Calu3 (cell line): ENCODE measurements at regions not wholly inside any gene's neighbourhood (a gene's known extent, or its start where the extent isn't known, plus 50 kb on each side); places are given as distances from the start of the nearest gene placed in this dataset.
A peak's percentile ranks its signal among the peaks of the same experiment; 100 is the strongest.
"Not testable (repeated sequence)": the region's sequence is repeated elsewhere in the genome, so short reads cannot be mapped to it uniquely, and the experiment has no call there.

ENCODE experiments used
- BruUV-seq: library from RNA; stranded (reverse); fragments of 400-500 nt; replicated peaks from 2 replicates; lab custom pipeline; 2021; lab: Mats Ljungman, UMichigan
- CTCF ChIA-PET: fragments of 300-600 bp; sonication (Branson Sonifier 250); formaldehyde crosslinking; loops from one replicate; lab custom pipeline; 2022; ENCODE audit warnings: antibody characterized with exemption; lab: Charles Lee
- DNase-seq: peaks from one replicate; pipeline ENCODE4 v3.0.0; 2022
- H3K27ac Mint-ChIP-seq: one replicate; pipeline ENCODE4 v1.8.0; 2022; ENCODE audit warnings: mixed read lengths; ENCODE audit not compliant: unreplicated experiment
- H3K27me3 Mint-ChIP-seq: one replicate; pipeline ENCODE4 v1.8.0; 2022; ENCODE audit warnings: mixed read lengths; ENCODE audit not compliant: unreplicated experiment
- H3K36me3 Mint-ChIP-seq: one replicate; pipeline ENCODE4 v1.8.0; 2022; ENCODE audit warnings: mild to moderate bottlenecking, moderate library complexity, mixed read lengths; ENCODE audit not compliant: insufficient read depth, unreplicated experiment
- H3K4me1 Mint-ChIP-seq: one replicate; pipeline ENCODE4 v1.8.0; 2022; ENCODE audit warnings: mild to moderate bottlenecking, low read depth, mixed read lengths; ENCODE audit not compliant: unreplicated experiment
- H3K4me3 Mint-ChIP-seq: one replicate; pipeline ENCODE4 v1.8.0; 2022; ENCODE audit warnings: mild to moderate bottlenecking, low read depth, moderate library complexity, mixed read lengths; ENCODE audit not compliant: unreplicated experiment
- H3K9me3 Mint-ChIP-seq: one replicate; pipeline ENCODE4 v1.8.0; 2022; ENCODE audit warnings: low read depth, mixed read lengths; ENCODE audit not compliant: unreplicated experiment
- intact Hi-C: fragments of 100-400 bp; cut with micrococcal nuclease; formaldehyde crosslinking; loops from one replicate; pipeline ENCODE4 v1.10.0; 2022; ENCODE audit not compliant: unreplicated experiment
- TF ChIP-seq, protein P1 (sequence below): fragments of 200-600 bp; IDR thresholded peaks from one replicate; pipeline ENCODE4 v1.8.0; 2022; ENCODE audit warnings: antibody characterized with exemption; ENCODE audit not compliant: unreplicated experiment

DNA sequence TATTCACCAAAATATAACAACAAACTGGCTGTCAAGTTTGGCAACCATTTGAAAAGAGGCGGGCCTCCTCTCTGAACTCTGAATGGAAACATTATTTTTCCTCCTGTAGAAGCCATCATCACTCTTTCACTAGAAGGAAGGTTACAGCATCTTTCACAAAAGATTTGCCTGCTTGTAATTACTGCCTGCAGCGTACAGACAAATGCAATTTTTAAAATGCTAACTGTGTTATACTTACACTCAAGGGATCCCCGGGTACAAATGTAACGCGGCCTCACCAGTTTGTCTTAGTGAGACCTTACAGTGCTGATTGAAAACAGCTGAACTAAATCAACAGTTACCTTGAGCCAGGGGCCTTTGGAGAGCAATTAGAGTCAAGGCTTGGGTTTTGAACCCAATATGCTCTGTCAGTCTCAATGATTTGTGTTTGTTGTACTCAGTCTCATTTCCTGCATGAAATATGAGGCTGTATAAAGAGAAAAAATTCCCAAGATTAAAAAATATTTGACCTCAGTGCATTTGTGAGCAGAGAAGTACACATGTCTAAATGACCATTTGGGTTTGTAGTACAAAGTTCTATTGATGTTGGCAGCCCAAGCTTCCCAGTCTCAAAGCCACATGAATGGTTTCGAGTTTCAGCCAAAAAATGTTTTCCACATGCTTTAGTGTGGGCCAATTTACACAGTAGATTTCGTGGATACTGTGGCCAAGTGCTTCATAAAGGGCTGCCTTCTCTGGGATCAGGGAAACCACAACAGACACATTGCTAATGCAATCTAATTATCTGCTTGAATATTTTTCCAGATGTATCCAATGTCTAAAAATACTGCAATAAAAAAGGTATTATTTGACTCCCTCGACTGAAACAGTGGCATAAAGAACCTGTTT, 500.0 kb downstream of the SPATA31D1 start:
- Mint-ChIP-seq H3K4me3 (no peak overlapping the region), H3K27me3 (no peaks in the 10 kb centered on the region), H3K36me3 (no peaks in the 10 kb centered on the region), H3K27ac (no peak overlapping the region), H3K4me1 (no peaks in the 10 kb centered on the region), H3K9me3 (no peaks in the 10 kb centered on the region)
- TF ChIP-seq, protein P1, sequence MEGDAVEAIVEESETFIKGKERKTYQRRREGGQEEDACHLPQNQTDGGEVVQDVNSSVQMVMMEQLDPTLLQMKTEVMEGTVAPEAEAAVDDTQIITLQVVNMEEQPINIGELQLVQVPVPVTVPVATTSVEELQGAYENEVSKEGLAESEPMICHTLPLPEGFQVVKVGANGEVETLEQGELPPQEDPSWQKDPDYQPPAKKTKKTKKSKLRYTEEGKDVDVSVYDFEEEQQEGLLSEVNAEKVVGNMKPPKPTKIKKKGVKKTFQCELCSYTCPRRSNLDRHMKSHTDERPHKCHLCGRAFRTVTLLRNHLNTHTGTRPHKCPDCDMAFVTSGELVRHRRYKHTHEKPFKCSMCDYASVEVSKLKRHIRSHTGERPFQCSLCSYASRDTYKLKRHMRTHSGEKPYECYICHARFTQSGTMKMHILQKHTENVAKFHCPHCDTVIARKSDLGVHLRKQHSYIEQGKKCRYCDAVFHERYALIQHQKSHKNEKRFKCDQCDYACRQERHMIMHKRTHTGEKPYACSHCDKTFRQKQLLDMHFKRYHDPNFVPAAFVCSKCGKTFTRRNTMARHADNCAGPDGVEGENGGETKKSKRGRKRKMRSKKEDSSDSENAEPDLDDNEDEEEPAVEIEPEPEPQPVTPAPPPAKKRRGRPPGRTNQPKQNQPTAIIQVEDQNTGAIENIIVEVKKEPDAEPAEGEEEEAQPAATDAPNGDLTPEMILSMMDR, result no peak
- peak; percentile 30 for DNase-seq
- CTCF ChIA-PET, result no interaction called here
- intact Hi-C loops, result no loop called here
- BruUV-seq, result no TSS peak

DNA sequence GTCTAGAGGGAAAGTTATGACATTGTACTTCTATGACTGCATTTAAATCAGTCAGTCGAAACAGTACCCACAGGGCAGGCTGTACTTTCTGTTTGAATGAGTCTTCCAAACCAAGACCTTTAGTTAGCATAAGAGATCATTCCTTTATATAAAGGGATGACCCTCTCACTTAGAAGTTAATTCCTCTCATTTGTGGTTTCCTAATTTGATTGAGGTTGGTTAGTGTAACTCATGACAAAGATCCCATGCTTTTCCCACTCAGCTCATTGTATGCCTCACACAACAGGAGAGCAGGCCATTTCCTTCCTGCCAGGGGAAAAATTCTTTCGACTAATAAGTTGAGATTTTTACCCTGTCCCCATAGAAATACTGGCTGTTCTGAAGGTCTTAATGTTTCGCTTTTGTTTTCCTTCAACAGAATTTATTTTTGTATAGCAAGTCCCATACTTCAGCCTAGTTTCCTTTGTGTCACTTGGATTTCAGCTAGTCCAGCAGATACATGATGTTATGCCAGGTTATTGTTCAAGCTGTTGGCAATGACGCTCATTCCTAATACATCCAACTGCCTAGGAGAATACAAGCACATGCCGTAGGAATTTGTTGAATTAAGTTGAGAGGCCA, 500.7 kb downstream of the SPATA31D1 start:
- DNase-seq, result no peak
- intact Hi-C loops, result no loop called here
- TF ChIP-seq, protein P1, result no peak
- no TSS peak for BruUV-seq
- no peaks in the 10 kb centered on the region for H3K4me1 Mint-ChIP-seq
- H3K27me3 Mint-ChIP-seq, result no peaks in the 10 kb centered on the region
- no peak overlapping the region for H3K4me3 Mint-ChIP-seq
- no peak overlapping the region for H3K27ac Mint-ChIP-seq
- CTCF ChIA-PET, result interaction anchor here (0.5 kb wide), 1 partner anchor 52 kb away, joined by 4 read pairs; no protein-coding TSS in a partner anchor
- H3K9me3 Mint-ChIP-seq, result no peaks in the 10 kb centered on the region
- H3K36me3 Mint-ChIP-seq, result no peaks in the 10 kb centered on the region

DNA sequence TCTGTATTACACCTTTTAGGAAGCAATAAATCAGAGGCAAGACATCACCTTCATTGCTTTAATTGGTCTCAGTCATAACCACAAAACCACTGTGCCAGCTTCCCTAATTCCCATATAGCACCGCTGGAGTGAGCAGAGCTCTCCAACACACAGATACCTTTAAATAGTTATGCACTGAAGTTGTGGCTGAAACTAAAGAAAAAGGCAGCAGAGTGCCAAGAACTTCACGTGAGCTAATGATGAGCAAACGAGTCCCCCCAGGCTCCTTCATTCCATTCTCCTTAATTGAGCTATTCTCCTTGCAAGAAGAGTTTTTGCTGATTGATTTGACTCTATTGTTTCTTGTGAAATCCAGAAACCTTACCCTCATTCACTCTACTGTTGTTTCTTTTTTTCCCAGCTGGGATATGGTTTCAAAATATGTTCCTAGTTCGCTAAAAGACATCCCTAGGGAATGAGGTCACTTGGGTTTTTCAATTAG, 501.5 kb downstream of the SPATA31D1 start:
- CTCF ChIA-PET, result interaction anchor here (0.5 kb wide), 1 partner anchor 53 kb away, joined by 4 read pairs; no protein-coding TSS in a partner anchor
- no peaks in the 10 kb centered on the region for H3K4me1 Mint-ChIP-seq
- no peaks in the 10 kb centered on the region for H3K9me3 Mint-ChIP-seq
- no peaks in the 10 kb centered on the region for H3K27me3 Mint-ChIP-seq
- no peak overlapping the region for H3K4me3 Mint-ChIP-seq
- BruUV-seq, result no TSS peak
- H3K36me3 Mint-ChIP-seq, result no peaks in the 10 kb centered on the region
- DNase-seq, result no peak
- intact Hi-C loops, result no loop called here
- TF ChIP-seq, protein P1, result no peak
- no peak overlapping the region for H3K27ac Mint-ChIP-seq

DNA sequence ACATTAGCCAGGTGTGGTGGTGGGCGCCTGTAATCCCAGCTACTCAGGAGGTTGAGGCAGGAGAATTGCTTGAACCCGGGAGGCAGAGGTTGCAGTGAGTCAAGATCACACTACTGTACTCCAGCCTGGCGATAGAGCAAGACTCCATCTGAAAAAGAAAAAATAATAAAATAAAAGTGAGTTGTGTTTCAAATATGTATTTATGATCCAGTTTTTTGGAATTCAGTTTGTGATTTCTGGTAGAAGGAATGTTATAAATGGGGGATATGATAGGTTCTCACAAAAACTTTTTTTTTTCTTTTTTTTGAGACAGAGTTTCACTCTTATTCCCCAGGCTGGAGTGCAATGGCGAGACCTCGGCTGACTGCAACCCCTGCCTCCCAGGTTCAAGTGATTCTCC, 502.2 kb downstream of the SPATA31D1 start:
- H3K27me3 Mint-ChIP-seq, result not testable (repeated sequence)

More for the DNA sequence above, 502.2 kb downstream of the SPATA31D1 start:
- H3K27ac Mint-ChIP-seq, H3K36me3 Mint-ChIP-seq, intact Hi-C loops, BruUV-seq, CTCF ChIA-PET, DNase-seq, H3K4me3 Mint-ChIP-seq, H3K4me1 Mint-ChIP-seq, H3K9me3 Mint-ChIP-seq: not testable (repeated sequence)
